ENCODE measurements at regions not wholly inside any gene's neighbourhood (a gene's known extent, or its start where the extent isn't known, plus 50 kb on each side); places are given as distances from the start of the nearest gene placed in this dataset.
"Not testable (repeated sequence)": the region's sequence is repeated elsewhere in the genome, so short reads cannot be mapped to it uniquely, and the experiment has no call there.

DNA sequence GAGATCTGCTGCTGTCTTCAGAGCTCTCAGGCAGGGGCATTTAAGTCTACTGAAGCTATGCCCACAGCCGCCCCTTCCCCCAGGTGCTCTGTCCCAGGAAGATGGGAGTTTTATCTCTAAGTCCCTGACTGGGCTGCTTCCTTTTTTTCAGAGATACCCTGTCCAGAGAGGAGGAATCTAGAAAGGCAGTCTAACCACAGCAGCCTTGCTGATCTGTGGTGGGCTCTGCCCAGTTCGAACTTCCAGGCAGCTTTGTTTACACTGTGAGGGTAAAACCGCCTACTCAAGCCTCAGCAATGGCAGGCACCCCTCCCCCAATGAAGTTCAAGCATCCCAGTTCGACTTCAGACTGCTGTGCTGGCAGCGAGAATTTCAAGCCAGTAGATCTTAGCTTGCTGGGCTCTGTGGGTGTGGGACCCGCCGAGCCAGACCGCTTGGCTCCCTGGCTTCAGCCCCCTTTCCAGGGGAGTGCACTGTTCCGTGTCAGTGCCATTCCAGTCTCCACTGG, 1639.9 kb upstream of the ADGRL3 start:
- TF ChIP-seq POLR2AphosphoS5, POLR2A (IDR thresholded peaks at IDR 0.05): not testable (repeated sequence)
- TF ChIP-seq, protein P1, sequence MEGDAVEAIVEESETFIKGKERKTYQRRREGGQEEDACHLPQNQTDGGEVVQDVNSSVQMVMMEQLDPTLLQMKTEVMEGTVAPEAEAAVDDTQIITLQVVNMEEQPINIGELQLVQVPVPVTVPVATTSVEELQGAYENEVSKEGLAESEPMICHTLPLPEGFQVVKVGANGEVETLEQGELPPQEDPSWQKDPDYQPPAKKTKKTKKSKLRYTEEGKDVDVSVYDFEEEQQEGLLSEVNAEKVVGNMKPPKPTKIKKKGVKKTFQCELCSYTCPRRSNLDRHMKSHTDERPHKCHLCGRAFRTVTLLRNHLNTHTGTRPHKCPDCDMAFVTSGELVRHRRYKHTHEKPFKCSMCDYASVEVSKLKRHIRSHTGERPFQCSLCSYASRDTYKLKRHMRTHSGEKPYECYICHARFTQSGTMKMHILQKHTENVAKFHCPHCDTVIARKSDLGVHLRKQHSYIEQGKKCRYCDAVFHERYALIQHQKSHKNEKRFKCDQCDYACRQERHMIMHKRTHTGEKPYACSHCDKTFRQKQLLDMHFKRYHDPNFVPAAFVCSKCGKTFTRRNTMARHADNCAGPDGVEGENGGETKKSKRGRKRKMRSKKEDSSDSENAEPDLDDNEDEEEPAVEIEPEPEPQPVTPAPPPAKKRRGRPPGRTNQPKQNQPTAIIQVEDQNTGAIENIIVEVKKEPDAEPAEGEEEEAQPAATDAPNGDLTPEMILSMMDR (IDR thresholded peaks at IDR 0.05) = not testable (repeated sequence)
